Stimulated activated CD4-positive, alpha-beta T cell treated with anti-CD3 and anti-CD28 coated beads, TNF-alpha, amount 100 ng/mL, for 48 hours (primary cell): ENCODE measurements at regions not wholly inside any gene's neighbourhood (a gene's known extent, or its start where the extent isn't known, plus 50 kb on each side); places are given as distances from the start of the nearest gene placed in this dataset.
"Not testable (repeated sequence)": the region's sequence is repeated elsewhere in the genome, so short reads cannot be mapped to it uniquely, and the experiment has no call there.

ENCODE experiments used
- DNase-seq, 3 donors: peaks; one replicate each; pipeline ENCODE4 v3.0.0-alpha.2; 2020; ENCODE audit warnings: low read depth in 3 of 3

DNA sequence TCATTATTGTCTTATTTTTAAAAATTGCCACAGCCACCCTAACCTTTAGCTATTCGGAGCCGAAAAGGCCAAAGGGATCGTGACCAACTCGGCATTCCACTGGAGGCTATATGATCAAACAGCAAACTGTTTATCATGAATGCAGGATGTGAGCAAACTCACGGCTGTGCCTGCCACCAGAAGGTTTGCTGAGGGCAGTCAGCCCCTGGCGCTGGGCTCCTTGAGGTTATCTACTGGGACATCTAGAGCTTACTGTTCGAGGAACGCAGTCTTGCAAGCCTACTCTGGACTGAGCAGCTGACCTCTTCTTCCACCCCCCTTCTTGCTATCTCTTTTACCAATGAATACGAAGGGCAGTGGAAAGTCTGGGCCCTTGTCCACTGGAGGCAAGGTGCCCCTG is 231.5 kb upstream of the TARS1 start:
- DNase-seq, result no peak

DNA sequence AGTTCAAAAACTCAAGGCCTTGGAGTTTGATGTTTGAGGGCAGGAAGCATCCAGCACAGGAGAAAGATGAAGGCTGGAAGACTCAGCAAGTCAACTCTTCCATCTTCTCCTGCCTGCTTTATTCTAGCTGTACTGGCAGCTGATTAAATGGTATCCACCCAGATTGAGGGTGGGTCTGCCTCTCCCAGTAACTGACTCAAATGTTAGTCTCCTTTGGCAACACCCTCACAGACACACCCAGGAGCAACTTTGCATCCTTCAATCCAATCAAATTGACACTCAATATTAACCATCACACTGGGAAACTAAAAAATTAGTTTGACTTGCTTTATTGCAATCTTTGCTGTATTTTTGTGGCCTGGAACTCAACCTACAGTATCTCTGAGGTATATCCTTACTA is 230.5 kb upstream of the TARS1 start:
- DNase-seq, result not testable (repeated sequence)

DNA sequence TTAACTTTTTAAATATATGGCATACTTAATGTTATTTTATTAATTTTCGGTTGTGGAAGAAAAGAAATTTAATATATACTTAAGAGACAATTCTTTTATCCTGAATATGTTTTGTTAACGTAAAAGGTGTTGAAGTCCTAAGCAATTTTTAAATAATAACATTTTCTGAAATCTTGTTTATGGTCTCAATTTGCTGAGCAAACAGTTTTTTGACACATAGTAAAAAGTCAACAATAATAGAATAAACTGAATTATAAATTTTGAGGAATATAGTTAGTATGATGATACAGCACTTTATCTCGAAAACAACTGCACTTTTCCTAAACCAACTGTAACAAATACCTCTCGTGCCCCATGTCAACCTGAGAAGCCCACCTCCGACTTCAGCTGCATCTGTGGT is 229.8 kb upstream of the TARS1 start:
- no peak for DNase-seq

DNA sequence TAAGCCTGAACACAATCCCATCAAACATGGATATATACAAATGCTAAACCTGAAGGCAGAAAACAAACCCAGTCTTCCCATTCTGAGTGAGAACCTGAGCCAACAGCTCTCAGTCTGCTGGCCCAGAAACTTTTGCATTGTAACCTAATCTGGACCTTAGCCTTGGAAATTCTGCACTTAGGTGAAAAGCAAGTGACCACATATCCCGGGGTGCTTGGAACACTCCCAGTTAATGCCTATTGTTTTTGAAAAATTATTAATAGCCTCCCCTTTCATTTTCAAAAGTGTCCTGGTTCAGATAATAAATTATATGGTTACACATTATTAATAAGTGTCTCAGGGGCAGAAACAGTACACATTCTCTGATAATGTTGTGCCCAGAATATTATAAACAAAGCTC is 228.3 kb upstream of the TARS1 start:
- no peak for DNase-seq

DNA sequence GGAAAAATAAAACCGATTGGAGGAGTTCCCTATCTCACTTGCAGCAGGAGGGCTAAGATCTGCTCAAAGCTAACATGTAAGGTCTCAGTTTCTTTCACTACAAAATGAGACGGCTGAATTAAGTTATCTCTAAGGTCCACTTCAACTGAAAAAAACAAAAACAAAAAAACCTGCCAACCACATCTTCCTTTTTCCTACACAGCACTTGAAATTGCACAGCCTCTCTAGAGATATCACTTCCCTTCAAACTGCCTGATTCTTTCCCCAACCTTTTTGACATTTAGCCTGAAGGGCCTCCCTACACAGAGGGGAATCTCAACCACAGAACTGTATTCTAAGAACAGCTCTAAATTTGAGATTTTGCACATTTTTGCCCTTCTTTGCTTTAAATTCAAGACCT is 227.9 kb upstream of the TARS1 start:
- no peak for DNase-seq

DNA sequence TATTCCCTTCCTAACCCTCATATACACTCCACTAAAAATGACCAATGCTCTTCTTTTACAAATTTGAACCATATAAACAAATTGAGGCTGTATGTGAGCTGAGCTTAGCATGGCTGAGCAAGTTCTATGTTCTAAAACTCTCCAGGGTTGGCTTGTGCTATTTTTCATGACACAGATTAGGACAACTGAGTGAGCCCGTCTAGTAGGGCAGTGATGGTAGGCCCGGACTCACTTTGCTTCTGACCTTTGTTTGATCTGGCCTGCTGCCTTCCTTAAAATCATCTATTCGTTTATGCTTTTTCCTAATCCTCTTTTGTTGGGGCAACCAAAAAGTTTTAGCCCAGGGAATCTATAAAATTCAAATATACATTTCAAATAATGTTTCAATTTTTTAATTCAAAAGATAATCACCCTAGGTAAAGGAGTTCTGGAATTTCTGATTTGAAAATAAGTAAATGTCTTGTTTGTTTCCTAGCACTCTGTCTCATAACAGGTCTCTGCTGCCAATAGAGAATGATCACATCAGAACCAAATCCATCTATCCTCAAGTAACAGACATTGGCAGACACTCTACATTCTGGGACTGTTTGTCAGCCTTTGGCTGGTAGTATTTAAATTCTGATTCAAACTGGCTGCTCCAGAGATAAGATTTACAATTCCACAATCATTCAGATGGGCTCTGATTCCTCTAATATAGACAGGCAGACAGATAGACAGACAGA is 217.0 kb upstream of the TARS1 start:
- no peak for DNase-seq

DNA sequence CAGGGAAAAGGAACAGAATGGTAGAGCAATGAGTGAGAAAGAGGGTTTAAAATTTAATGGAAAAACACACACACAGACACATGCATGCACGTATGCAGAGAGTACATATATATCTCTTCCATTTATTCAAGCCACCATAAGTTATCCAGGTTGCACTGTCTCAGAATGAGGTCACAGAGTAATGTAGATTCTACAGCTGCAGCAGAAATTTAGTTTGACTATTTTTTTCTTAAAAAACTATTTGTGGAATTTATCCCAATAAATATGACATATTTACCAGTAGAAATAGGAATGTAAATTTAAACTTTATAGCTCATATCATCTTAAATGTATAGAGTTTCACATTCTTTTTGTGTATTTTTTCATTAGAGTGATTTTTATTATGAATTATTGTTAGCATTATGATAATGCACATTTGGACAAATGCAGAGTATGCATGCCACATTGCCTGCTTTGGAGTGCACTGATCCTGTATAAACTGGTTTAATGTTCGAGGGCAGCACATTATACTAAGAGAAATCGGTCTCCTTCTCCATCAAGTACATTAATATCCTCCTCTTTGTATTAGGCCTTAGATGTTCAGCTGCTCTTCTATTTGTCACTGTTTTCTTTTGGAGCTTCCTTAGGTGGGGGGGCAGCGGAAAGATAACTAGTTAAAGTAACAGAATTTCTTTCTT is 216.3 kb upstream of the TARS1 start:
- no peak for DNase-seq

DNA sequence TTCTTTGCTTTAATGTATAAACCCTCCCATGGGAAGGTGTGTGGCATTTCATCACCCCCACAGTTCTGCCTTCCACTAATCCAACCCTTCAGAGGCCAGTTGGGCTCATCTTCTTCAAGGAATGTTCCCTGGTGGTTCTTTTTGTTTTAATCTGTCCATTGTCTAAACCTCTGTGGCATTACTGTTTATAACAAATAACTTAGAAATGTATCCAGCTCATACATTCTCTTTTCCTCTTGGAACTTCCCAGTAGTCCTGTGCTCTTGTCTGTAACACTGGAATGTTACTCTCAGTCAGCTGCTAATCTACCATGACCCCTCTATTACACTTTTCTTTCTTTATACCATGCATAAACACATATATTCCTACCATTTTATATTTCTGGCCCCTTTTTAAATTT is 213.5 kb upstream of the TARS1 start:
- DNase-seq, result no peak

DNA sequence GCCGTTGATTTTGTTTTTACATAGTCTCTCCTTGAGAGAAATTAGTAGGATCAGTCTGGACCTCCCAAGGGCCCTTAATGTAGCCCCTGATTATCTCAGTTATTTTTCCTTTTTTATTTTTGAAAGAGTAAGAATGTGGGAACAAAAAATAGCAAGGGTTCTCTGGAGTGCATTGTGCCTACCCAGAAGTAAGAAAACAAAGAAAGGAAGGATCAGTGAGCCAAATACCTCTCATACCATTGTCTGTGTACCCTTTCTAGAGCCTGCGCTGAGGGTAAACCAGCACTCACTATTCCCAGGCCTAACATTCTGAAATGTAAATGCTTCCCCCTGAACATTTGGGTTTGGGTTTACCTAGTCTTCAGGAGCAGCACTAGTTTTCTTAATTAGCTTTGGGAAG is 213.0 kb upstream of the TARS1 start:
- no peak for DNase-seq

DNA sequence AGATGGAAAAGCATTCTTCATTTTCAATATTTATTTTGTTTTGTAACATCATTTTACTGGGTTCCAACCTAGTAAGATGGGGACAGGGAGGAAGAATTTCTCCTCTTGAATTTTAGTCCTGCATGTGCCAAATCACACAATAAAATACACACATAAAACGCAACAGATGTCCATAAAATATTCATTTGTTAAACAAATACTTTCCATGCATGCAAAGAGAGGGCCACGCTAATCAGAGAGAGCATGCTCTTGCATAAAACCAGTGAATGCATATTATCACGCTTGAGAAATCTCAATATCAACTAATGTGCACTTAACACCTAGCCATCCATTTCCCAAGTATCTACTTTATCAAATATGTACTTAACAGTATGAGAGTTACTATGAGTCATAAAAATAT is 212.6 kb upstream of the TARS1 start:
- DNase-seq, result no peak

DNA sequence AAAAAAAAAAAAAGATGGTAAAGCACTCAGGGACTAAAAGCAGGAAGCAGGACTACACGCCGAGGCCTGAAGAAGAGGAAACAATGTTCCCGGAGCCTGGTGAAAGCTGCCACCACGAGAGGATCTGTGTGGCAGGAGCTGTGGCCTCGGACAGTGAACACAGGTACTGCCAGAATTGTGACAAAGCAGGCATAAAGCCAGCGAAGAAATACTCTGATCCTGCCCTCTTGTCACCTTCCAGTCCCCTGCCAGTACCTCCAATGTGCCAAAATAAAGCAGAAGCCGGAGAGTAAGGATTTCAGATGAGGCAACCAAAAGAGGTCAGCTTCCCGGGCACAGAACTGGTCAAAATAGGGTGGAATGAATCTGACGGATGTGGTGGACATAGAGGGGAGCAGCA is 211.5 kb upstream of the TARS1 start:
- DNase-seq, result no peak

DNA sequence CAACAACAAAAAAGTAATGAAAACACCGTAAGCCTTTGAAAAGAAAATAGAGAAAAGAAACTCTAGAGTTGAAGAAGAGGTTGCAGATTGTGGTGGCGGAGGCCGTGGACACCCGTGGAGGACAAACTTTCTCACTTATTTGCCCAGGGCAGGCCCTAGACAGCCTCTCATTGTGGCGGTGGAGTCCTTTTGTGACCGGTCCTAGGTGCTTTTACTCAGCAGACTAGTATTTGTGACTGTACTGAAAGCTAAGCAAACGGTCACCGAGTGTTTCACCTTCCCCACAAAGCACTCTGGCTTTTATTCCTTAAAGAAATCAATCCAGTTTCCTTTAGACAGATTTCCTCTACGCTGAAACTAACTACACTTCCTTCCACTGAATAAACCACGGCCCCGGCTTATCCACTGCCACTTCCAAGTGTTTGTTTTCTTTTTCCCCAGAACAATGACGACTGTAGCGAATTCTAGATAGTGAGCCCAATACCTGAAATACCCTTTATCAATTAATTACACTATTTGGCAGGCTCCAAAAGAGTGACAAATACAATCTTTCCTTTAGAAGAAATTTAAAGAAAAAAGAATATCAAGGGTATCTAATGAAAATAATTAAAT is 210.2 kb upstream of the TARS1 start:
- DNase-seq, result no peak

DNA sequence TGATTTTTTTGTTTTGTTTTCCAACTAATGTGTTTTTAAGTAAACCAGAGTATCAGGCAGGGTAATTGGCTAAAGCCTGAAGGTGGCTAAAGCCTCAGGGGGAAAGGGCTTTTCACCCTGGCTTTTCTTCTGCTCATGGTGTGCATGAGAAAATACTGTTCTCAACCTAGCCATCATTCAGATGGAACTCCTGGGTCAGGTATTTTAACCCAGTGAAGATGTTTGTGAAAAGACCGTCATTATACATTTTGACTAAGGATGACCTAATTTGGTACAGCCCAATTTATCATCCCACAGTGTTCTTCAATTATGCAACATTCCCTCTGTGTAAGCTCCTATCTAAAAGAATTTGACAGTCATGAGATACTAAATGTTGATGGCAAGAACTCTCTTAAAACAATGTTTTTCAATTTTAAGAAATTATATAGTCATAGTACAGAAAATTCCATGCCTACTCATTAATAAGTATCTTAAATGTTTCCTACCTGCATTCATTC is 209.5 kb upstream of the TARS1 start:
- no peak for DNase-seq

DNA sequence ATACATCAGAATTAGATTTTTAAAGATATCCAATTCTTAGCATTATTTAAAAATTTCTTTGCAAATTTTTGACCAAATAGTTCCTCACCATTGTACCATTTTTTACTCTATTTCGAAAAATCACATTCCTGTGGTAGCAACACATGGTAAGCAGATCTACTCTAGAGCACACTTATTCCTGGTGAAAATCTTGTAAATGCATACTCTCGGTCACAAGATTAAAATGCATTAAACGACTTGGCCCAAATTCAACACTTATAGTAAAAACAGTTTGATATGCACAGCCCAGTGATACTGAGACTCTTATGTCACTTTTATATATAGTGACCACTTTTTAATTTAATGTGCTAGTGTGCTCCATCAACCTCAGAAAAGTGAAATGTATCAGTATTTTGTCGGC is 208.8 kb upstream of the TARS1 start:
- no peak for DNase-seq

DNA sequence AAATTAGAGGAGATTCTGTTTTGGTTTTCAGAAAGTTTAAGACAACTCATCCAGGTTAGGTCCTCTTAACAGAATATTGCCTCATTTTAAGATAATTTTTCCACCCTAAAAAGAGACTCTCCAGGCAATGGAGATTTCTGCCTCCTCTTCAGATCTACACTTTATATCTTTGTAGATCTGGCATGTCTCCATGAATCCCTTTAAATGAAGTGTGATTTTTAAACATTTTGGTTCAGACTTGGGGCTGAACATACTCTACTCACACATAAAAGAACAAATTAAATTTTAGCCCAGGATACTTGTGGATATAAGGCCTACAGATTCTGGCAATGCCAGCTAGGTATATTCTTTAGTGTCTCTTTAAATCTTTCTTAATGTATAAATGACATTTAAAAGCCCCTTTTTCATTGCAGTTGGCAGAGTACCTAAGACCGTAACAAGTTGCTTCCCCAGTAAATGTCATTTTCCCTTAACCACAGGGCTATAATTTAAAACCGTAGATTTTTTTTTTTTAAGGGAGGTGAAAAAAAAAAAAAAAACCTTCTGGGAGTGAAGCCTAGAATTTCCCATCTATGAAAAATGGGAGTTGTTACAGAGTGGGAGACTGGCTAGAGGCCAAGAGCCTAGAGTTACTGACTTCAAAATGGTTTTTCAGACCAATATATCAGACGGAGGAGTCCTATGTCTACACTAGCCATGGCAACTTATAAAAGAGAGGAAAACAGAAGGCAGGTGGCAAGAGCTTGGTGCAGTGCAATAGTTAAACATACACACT is 207.8 kb upstream of the TARS1 start:
- no peak for DNase-seq

DNA sequence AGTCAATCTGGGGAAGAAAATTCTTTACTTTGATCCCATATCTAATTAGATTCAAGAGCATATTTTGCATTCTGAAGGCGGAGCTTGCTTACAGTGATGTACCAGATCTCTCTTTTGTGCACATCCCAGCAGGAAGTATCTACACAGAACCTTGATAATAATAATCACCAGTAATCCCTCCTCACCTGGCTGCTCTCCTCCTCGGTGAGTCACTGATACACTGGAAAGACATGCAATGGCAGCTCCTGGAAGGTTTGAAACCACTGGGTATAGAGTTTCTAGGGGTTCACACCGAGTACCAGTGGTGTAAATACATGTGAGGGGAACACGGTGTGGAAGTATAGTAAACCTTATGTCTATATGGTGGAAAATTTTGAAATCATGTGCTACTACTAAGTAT is 205.5 kb upstream of the TARS1 start:
- DNase-seq, result no peak

DNA sequence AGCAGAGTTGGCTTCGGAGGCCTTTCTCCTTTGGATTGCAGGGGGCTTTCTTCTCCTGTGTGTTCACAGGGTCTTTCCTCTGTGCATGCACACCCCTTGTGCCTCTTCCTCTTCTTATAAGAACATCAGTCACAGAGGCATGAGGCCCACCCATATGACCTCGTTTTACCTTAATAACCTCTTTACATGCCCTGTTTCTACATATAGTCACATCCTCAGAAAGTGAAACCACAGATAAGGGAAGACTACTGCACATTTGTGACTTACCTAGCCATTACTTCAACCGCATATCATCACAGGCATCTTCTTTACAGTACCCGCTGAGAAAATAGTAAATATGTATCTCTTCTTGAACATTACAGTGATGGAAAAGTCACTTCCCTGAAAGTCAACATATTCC is 204.9 kb upstream of the TARS1 start:
- DNase-seq, result no peak

DNA sequence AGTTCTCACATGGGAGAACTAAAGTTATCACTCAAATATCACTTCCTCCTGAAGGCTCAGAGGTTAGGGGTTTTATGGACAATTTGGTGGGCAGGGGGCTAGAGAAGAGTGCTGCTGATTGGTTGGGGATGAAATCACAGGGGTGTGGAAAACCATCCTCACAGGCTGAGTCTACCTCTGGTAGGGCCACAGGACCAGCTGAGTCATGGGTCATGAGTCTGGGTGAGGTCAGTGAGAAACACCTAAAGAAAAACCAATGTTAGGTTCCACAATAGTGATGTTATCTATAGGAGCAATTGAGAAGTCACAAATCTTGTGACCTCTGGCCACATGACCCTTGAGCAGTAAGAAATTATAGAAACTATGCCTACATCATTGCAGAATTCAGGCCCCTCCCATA is 203.3 kb upstream of the TARS1 start:
- no peak for DNase-seq

DNA sequence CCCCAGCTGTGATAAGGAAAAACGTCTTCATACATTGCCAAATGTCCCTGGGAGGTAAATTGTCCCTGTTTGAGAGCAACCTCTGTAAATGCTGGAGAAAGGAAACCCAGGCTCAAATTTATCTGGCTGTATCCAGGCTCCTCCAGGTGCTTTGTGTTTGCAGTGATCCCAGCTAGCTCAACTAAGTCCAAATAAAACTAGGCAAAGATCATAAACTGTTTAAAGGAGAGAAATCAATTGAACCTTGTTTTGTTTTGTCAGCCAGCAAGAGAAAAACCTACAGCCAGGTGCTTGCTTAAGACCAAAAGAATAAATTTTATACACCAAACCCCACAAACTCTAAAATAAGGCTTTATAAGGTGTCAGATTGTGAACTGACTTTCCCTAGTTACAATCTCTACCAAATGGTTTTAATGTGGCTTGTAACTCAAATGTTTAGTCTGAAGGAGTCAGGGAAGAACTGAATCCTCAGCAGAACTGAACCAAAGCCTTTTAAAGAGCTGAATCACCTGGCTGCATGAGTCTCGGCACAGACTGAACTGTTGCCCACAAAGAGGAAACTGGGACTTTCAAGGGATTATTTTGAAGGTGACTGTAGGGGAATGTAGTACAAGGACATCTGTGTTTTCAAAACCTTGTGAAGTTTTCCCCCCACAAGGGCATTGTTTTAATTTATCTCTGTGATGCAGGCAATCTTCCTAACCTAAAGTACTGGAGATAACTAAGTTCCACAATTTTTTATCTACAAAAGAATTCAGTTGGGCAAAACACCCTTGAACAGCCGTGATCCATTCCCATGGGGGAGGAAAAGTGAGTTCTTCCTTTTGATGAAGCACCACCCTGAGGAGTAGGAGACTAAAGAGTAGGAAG is 201.7 kb upstream of the TARS1 start:
- DNase-seq, result no peak

DNA sequence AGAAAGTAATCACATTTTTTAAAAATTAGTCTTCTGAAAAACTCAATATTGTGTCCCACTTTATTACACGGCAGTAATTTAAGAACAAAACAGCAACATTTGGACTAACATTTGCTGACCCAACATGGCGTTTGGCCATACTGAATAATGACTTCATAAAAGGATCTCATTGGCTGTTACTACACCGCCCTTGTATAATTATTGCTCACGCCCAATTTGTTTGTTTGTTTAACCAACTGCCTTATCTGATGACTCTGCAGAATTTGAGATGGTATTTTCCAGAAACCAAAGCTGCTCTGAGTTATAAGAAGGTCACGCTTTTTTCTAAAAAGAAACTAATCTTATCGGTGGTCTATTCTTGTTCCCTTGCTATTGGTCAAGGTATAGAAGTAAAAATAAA is 200.2 kb upstream of the TARS1 start:
- DNase-seq, result no peak

DNA sequence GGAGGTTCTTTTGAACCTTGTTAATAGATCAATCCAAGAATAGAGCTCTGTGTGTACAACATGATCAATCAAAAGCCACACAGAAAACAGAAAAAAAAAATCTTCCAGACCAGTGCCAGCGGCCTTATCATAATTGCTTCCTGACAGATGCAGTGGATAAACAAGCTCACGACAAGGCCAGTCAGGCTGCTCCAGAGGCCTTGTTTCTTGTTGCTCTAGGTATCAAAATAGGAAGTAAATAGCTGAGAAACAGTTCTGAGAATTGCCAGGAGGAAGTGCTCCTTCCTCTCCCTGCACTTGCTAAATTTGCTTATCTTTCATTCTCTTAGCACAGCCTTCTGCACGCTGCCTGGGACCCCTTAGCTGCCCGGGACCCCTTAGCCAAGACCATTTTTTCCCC is 199.0 kb upstream of the TARS1 start:
- no peak for DNase-seq

DNA sequence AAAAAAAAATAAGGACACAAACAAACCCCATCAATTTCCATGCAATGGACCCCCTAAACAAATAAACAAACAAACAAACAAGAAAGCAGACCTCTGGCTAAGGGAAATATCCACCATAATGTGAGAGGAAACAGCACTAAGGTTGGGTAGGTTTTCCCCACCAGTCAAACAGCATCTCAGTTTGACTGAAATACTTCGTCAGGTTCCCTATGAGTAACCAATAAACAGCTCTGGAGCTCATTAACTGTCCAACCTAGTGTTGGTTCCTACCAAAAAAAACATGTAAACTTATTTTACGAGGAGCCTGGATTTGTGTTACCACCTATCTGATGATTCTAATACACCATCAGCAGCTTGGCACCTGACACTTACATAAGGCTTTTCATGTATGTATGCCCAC is 198.5 kb upstream of the TARS1 start:
- no peak for DNase-seq
